SH-SY5Y (cell line): ENCODE measurements at regions not wholly inside any gene's neighbourhood (a gene's known extent, or its start where the extent isn't known, plus 50 kb on each side); places are given as distances from the start of the nearest gene placed in this dataset.

Experiments used
- GATA2 ChIP-seq: IDR thresholded peaks from 2 replicates; pipeline ENCODE4 v1.6.1; 2011; ENCODE audit warnings: mild to moderate bottlenecking, low read depth, low read length
- GATA3 ChIP-seq: IDR thresholded peaks from 2 replicates; pipeline ENCODE4 v1.6.1; 2011; ENCODE audit warnings: low read depth, mild to moderate bottlenecking, low read length, moderate library complexity

GRCh38 chr11:121841487-121842191 lies 274.4 kb downstream of the BLID start:
- TF ChIP-seq GATA3, result no peak
- no peak for TF ChIP-seq GATA2

- TF ChIP-seq GATA2 (no peak), GATA3 (no peak)
These were observed 276.2 kb downstream of the BLID start for GRCh38 chr11:121839781-121840180.

DNA sequence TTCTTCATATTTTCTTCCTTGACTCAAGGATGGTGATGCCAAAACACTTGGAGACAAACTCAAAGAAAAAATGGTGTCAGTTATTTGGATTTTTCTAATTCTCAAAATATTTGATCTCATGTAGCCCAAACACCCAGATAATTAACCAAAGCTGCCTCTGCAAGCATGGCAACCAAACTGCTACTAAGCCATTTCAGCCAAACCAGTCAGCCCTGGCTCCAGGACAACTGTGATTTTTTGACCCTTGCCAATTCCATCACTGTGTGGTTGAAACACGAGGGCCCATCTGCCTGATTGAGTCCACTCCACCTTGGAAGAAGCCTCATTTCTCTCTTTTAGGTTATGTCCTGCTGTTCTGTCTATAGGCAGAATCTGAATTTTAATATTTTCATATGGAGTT lies 277.4 kb downstream of the BLID start:
- no peak for TF ChIP-seq GATA2
- no peak for TF ChIP-seq GATA3

GRCh38 chr11:121833970-121834369 lies 282.0 kb downstream of the BLID start:
- TF ChIP-seq GATA3, result no peak
- no peak for TF ChIP-seq GATA2

DNA sequence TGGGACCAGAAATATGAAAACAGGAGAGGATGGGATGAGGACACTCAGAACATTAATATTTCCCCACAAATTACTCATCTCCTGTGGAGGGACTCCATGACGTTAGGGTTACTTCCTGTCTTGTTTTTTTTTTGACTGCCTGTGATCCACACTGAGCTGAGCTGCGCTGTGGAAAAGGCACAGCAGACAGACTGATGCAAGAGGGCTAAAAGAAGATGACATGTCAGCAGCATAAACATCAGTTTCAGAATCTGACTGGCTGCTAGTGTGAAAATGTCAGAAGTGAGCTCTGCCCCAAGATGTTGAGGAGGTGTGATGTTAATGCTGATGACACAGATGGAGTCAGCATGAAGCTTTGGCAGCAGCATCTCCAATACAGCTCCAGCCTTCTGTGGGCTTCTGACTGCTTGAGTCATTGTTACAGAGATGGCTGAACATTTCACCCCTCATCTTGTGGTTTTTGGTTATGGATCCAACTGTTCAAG lies 286.8 kb downstream of the BLID start:
- TF ChIP-seq GATA2, result no peak
- TF ChIP-seq GATA3, result no peak

GRCh38 chr11:121814962-121815361 lies 301.1 kb downstream of the BLID start:
- TF ChIP-seq GATA3 (no peak), GATA2 (no peak)

GRCh38 chr11:121814296-121814695 lies 301.7 kb downstream of the BLID start:
- TF ChIP-seq GATA2 (no peak), GATA3 (no peak)

- TF ChIP-seq GATA2 (no peak), GATA3 (no peak)
These were observed 305.7 kb downstream of the BLID start for GRCh38 chr11:121810291-121810690.

- no peak for TF ChIP-seq GATA3
- TF ChIP-seq GATA2, result no peak
These were observed 307.9 kb downstream of the BLID start for GRCh38 chr11:121808096-121808495.

DNA sequence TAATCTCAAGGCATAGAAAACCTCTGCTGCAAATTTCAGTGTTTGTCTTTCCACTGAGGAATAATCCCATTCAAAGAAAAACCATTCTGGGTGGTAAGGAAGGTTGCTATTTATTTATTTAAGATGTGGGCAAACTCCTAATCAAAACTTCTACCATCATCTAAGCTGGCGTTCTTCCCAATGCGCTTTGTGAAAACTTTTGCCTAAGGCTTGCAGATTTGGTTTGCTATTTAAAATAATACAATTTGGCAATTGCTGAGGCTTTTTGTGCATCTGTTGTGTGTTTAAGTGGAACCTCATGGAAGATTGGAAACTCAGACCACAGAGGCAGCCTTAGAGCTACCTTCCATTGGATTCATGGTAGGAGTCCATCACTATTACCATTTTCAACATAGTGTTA lies 309.0 kb downstream of the BLID start:
- TF ChIP-seq GATA2 (no peak), GATA3 (no peak)

DNA sequence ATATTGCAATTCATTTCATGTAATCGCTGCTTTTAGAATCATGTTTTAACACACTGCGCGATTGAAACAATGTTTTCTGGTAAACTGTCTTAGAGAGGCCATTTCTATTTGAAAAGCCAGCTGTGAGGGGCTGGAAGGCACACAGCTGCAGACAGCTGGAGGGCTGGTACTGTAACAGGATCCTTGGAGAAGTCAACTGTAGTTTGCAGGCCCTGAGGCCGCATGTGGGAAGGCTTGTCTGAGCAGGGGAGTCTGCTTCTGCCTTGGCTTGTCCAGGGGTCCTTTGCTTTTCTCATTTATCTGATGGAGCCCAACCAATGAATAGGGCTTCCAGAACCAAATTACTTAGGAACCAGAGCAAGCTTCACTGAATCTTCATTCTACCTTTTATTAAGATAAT lies 313.5 kb downstream of the BLID start:
- TF ChIP-seq GATA2, result no peak
- no peak for TF ChIP-seq GATA3

GRCh38 chr11:121801781-121802180 lies 314.2 kb downstream of the BLID start:
- TF ChIP-seq GATA2 (no peak), GATA3 (no peak)

DNA sequence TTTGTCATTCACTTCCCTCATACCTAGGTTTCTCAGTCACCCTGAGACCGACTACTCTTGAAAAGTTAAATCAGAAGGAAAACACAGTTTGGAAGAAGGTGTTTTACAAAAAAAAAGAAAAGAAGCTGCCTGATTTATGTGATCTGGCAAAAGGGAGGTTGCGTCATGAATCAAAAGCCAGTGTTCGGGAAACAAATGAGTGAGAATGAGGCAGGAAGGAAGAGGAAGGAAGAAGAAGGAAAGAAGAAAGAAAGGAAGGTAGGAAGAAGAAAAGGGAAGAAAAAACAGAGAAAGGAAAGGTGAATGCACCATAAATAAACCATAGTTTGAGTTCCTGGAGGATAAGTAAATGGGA lies 314.6 kb downstream of the BLID start:
- TF ChIP-seq GATA2 (no peak), GATA3 (no peak)

DNA sequence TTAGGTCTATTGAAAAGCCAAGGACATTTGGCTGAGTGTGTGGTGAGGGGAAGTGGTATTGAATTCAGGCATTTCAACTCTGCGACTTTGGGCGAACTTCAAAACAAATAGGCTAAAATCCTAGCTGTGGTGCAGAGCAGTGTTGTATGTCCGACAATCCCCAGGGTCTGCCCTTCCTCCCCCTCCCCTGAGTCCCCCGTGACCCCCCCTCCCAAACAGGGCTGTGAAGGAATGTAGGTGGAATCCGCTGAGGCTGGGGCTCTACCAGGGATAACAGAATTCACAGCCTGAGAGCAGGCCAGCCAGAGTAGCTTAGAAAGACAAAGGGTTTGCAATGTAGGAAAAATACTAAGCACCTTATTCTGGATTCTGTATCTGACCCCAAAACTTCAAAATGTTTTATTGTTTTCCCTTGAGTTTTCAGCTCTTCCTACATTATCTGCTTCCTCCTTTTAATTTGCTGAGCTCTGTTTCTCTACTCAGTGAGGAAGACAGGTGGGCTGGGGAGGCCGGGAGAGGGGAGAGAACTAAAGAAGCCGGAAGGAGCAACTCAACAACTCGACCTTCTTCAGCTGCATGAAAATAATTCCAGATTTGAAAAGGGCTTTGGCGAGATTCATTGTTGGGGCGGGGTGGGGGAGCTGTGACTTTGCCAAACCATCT lies 315.2 kb downstream of the BLID start:
- TF ChIP-seq GATA3 (no peak), GATA2 (no peak)

- no peak for TF ChIP-seq GATA2
- no peak for TF ChIP-seq GATA3
These were observed 315.8 kb downstream of the BLID start for GRCh38 chr11:121800240-121800639.

GRCh38 chr11:121797496-121797895 lies 318.5 kb downstream of the BLID start:
- TF ChIP-seq GATA2 (no peak), GATA3 (no peak)
